GM23248 (cell line): ENCODE measurements at regions not wholly inside any gene's neighbourhood (a gene's known extent, or its start where the extent isn't known, plus 50 kb on each side); places are given as distances from the start of the nearest gene placed in this dataset.
A peak's percentile ranks its signal among the peaks of the same experiment; 100 is the strongest.
"Not testable (repeated sequence)": the region's sequence is repeated elsewhere in the genome, so short reads cannot be mapped to it uniquely, and the experiment has no call there.

Source experiments
- DNase-seq: peaks from one replicate; pipeline ENCODE4 v3.0.0-alpha.2; 2015
- H2AFZ ChIP-seq: fragments of 200-600 bp; sonication (generic); 2 replicates; pipeline ENCODE4 v1.6.1; 2016; ENCODE audit warnings: antibody characterized with exemption
- H3F3A ChIP-seq: fragments of 200-600 bp; sonication (generic); 2 replicates; pipeline ENCODE4 v1.6.1; 2016; ENCODE audit warnings: mild to moderate bottlenecking, antibody characterized with exemption, mixed run types; ENCODE audit not compliant: insufficient read depth
- H3K27ac ChIP-seq: fragments of 200-600 bp; sonication (generic); 2 replicates; pipeline ENCODE4 v1.5.1; 2016; ENCODE audit warnings: mild to moderate bottlenecking
- H3K27me3 ChIP-seq: fragments of 200-600 bp; sonication (generic); replicated peaks from 2 replicates; pipeline ENCODE4 v1.6.1; 2016; ENCODE audit warnings: mild to moderate bottlenecking; ENCODE audit not compliant: insufficient read depth
- H3K36me3 ChIP-seq: fragments of 200-600 bp; sonication (generic); 2 replicates; pipeline ENCODE4 v1.6.1; 2016; ENCODE audit warnings: low read depth, mild to moderate bottlenecking
- H3K4me1 ChIP-seq: fragments of 200-600 bp; sonication (generic); 2 replicates; pipeline ENCODE4 v1.6.1; 2016; ENCODE audit warnings: mild to moderate bottlenecking; ENCODE audit not compliant: insufficient read depth
- H3K4me2 ChIP-seq: fragments of 200-600 bp; sonication (generic); one replicate; pipeline ENCODE4 v1.6.1; 2016; ENCODE audit warnings: mild to moderate bottlenecking; ENCODE audit not compliant: unreplicated experiment
- H3K4me3 ChIP-seq: fragments of 200-600 bp; sonication (generic); 2 replicates; pipeline ENCODE4 v1.5.1; 2016; ENCODE audit warnings: mild to moderate bottlenecking
- H3K79me2 ChIP-seq: fragments of 200-600 bp; sonication (generic); 2 replicates; pipeline ENCODE4 v1.6.1; 2016; ENCODE audit warnings: mild to moderate bottlenecking; ENCODE audit not compliant: insufficient read depth
- H3K9ac ChIP-seq: fragments of 200-600 bp; sonication (generic); 2 replicates; pipeline ENCODE4 v1.6.1; 2016; ENCODE audit warnings: mild to moderate bottlenecking
- H3K9me2 ChIP-seq: fragments of 200-600 bp; sonication (generic); 2 replicates; pipeline ENCODE4 v1.6.1; 2016; ENCODE audit warnings: mixed run types, mild to moderate bottlenecking, moderate library complexity; ENCODE audit not compliant: insufficient read depth
- H3K9me3 ChIP-seq: fragments of 200-600 bp; sonication (generic); one replicate; pipeline ENCODE4 v1.6.1; 2017; ENCODE audit warnings: low read depth
- H4K20me1 ChIP-seq: fragments of 200-600 bp; sonication (generic); 2 replicates; pipeline ENCODE4 v1.6.0; 2016; ENCODE audit not compliant: insufficient read depth
- EZH2 ChIP-seq: fragments of 200-600 bp; sonication (generic); IDR thresholded peaks from 2 replicates; pipeline ENCODE4 v1.6.1; 2018; ENCODE audit warnings: antibody characterized with exemption, mild to moderate bottlenecking; ENCODE audit not compliant: insufficient read depth, poor library complexity, severe bottlenecking
- EZH2phosphoT487 ChIP-seq: fragments of 200-600 bp; sonication (generic); IDR thresholded peaks from 2 replicates; pipeline ENCODE4 v1.6.1; 2018; ENCODE audit warnings: antibody characterized with exemption, moderate library complexity, mild to moderate bottlenecking, low read depth; ENCODE audit not compliant: insufficient read depth
- WGBS, 2 experiments: methylation state at CpG; one replicate each; pipeline ENCODE4 v1.1.6; 2015 to 2017; ENCODE audit warnings: low lambda C conversion rate in 2 of 2, low coverage in 1 of 2; ENCODE audit errors: missing lambda C conversion rate in 2 of 2; 5-methylcytosine and 5-hydroxymethylcytosine counted together
- in situ Hi-C: fragments of 300-500 bp; cut with MboI; formaldehyde crosslinking; loops from 2 replicates; pipeline ENCODE4 v1.15.0; 2020

DNA sequence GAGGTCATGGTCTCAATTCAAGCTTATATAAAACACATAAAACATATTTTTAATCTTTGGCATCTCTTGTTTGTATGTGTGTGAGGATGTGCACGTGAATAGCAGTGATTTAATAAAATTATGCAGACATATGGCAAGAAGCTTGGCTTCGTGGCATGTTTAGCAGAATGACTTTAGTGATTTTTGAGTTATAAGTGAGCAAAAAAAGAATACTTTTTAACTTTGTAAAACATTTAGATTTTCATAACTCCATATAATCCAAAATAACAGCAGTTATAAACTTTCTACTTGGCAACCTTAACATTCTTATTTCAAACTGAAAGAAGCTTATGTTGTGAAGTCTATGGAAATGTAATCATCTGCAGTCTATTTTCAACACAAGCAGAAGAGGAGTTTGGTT is 120.6 kb downstream of the SLITRK1 start:
- no peak overlapping the region for H3K4me3 ChIP-seq
- no peak overlapping the region for H2AFZ ChIP-seq
- H3K79me2 ChIP-seq = no peaks in the 10 kb centered on the region
- no peaks in the 10 kb centered on the region for H3K27me3 ChIP-seq
- no peaks in the 10 kb centered on the region for H4K20me1 ChIP-seq
- no peak overlapping the region for H3K9ac ChIP-seq
- DNase-seq = no peak
- H3K36me3 ChIP-seq = no peaks in the 10 kb centered on the region
- H3K27ac ChIP-seq = no peak overlapping the region
- H3K4me2 ChIP-seq = no peak overlapping the region
- in situ Hi-C loops = no loop called here
- WGBS, 2 experiments = 14 to 16% methylated on average over 2 of the region's 2 CpGs
- TF ChIP-seq EZH2 (no peak), EZH2phosphoT487 (no peak)
- H3F3A ChIP-seq = no peaks in the 10 kb centered on the region
- no peaks in the 10 kb centered on the region for H3K4me1 ChIP-seq
- no peaks in the 10 kb centered on the region for H3K9me3 ChIP-seq
- no peaks in the 10 kb centered on the region for H3K9me2 ChIP-seq

DNA sequence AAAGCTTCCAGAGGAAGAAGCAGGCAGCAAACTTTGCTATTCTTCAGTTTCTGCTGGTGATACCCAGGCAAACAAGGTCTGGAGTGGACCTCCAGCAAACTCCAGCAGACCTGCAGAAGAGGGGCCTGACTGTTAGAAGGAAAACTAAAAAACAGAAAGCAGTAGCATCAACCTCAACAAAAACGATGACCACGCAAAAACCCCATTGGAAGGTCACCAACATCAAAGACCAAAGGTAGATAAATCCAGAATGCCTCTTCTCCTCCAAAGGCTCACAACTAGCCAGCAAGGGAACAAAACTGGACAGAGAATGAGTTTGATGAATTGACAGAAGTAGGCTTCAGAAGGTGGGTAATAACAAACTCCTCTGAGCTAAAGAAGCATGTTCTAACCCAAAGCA is 127.1 kb downstream of the SLITRK1 start:
- H3K4me3 ChIP-seq, H4K20me1 ChIP-seq, H3F3A ChIP-seq, H3K9ac ChIP-seq, H3K27ac ChIP-seq, H3K79me2 ChIP-seq, H3K9me2 ChIP-seq, H2AFZ ChIP-seq, H3K36me3 ChIP-seq, H3K9me3 ChIP-seq, H3K4me2 ChIP-seq, H3K27me3 ChIP-seq, DNase-seq, in situ Hi-C loops: not testable (repeated sequence)
- WGBS, 2 experiments = 82 to 86% methylated on average over 2 of the region's 2 CpGs
- H3K4me1 ChIP-seq = peaks cover 15% of the 10 kb centered on the region

GRCh38 chr13:83753912-83754624 is 128.2 kb downstream of the SLITRK1 start:
- no peak for DNase-seq
- WGBS, 2 experiments = 47 to 63% methylated on average over 11 of the region's 11 CpGs

GRCh38 chr13:83752141-83752540 is 130.1 kb downstream of the SLITRK1 start:
- Histone ChIP-seq H3K9me2 (no peaks in the 10 kb centered on the region), H3K4me1 (peaks cover 15% of the 10 kb centered on the region), H4K20me1 (no peaks in the 10 kb centered on the region), H3K27me3 (no peaks in the 10 kb centered on the region), H3K36me3 (no peaks in the 10 kb centered on the region), H3K9ac (no peak overlapping the region), H3F3A (no peaks in the 10 kb centered on the region), H3K4me3 (0 out of 2 replicates have a peak overlapping the region, but pooled peaks have one; percentile 13), H2AFZ (no peak overlapping the region), H3K27ac (no peak overlapping the region), H3K4me2 (peak overlapping the region; percentile 62), H3K79me2 (no peaks in the 10 kb centered on the region), H3K9me3 (no peaks in the 10 kb centered on the region)
- in situ Hi-C loops = no loop called here
- TF ChIP-seq EZH2 (no peak), EZH2phosphoT487 (no peak)
- peak; percentile 44 for DNase-seq
- WGBS, 2 experiments = 17 to 19% methylated on average over 4 of the region's 4 CpGs

More at GRCh38 chr13:83753912-83754624, 128.2 kb downstream of the SLITRK1 start:
- Histone ChIP-seq H3K36me3 (no peaks in the 10 kb centered on the region), H3K4me3 (no peak overlapping the region), H3K4me1 (peaks cover 15% of the 10 kb centered on the region), H3K9me3 (no peaks in the 10 kb centered on the region), H3K79me2 (no peaks in the 10 kb centered on the region), H3K9ac (no peak overlapping the region), H3K27me3 (no peaks in the 10 kb centered on the region), H3K4me2 (no peak overlapping the region), H4K20me1 (no peaks in the 10 kb centered on the region), H3K27ac (no peak overlapping the region), H3F3A (no peaks in the 10 kb centered on the region), H2AFZ (no peak overlapping the region), H3K9me2 (no peaks in the 10 kb centered on the region)
- no peak for TF ChIP-seq EZH2phosphoT487
- no peak for TF ChIP-seq EZH2
- in situ Hi-C loops = no loop called here

GRCh38 chr13:83740622-83741021 is 141.7 kb downstream of the SLITRK1 start:
- Histone ChIP-seq H3K4me3 (no peak overlapping the region), H3K9me2 (no peaks in the 10 kb centered on the region), H3K4me1 (no peaks in the 10 kb centered on the region), H3K4me2 (no peak overlapping the region), H3K9ac (no peak overlapping the region), H3K27ac (no peak overlapping the region), H2AFZ (no peak overlapping the region), H3K79me2 (no peaks in the 10 kb centered on the region), H3K36me3 (no peaks in the 10 kb centered on the region), H3K27me3 (no peaks in the 10 kb centered on the region), H4K20me1 (no peaks in the 10 kb centered on the region), H3F3A (no peaks in the 10 kb centered on the region), H3K9me3 (no peaks in the 10 kb centered on the region)
- in situ Hi-C loops = no loop called here
- no peak for DNase-seq
- no peak for TF ChIP-seq EZH2phosphoT487
- TF ChIP-seq EZH2 = no peak
